Astrocyte (in vitro differentiated cells and primary cell): ENCODE measurements at regions not wholly inside any gene's neighbourhood (a gene's known extent, or its start where the extent isn't known, plus 50 kb on each side); places are given as distances from the start of the nearest gene placed in this dataset.

Source experiments
- EZH2 ChIP-seq: IDR thresholded peaks from 2 replicates; pipeline ENCODE4 v1.6.1; 2012; ENCODE audit warnings: mild to moderate bottlenecking, low read length, inconsistent platforms; ENCODE audit not compliant: insufficient read depth
- TF ChIP-seq, protein P1 (sequence below): IDR thresholded peaks from 2 replicates; pipeline ENCODE4 v1.5.1; 2011; ENCODE audit warnings: low read depth, mild to moderate bottlenecking, inconsistent platforms, low read length, moderate library complexity; ENCODE audit not compliant: insufficient read depth

DNA sequence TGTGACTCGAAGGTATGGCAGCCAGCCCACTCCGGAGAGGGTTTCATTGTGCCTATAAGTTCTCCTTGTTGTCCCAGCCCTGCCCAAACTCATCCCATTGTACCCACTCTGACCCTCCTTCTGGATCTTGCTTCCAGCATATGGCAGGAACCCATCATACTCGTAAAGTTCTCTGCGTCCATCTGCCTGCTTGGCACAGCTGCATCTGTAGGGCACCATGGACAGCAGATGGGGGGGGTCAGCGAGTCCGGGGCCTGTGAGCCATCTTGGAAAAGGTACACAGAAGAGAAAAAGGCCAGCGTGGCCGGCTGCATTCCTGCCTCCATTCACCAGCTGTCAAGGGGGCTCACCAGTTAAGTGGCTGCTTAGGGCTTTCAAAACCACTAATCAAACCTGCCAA is 94.9 kb upstream of the IGSF21 start:
- TF ChIP-seq, protein P1, sequence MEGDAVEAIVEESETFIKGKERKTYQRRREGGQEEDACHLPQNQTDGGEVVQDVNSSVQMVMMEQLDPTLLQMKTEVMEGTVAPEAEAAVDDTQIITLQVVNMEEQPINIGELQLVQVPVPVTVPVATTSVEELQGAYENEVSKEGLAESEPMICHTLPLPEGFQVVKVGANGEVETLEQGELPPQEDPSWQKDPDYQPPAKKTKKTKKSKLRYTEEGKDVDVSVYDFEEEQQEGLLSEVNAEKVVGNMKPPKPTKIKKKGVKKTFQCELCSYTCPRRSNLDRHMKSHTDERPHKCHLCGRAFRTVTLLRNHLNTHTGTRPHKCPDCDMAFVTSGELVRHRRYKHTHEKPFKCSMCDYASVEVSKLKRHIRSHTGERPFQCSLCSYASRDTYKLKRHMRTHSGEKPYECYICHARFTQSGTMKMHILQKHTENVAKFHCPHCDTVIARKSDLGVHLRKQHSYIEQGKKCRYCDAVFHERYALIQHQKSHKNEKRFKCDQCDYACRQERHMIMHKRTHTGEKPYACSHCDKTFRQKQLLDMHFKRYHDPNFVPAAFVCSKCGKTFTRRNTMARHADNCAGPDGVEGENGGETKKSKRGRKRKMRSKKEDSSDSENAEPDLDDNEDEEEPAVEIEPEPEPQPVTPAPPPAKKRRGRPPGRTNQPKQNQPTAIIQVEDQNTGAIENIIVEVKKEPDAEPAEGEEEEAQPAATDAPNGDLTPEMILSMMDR = no peak
- TF ChIP-seq EZH2 = no peak
